ENCODE measurements at regions not wholly inside any gene's neighbourhood (a gene's known extent, or its start where the extent isn't known, plus 50 kb on each side); places are given as distances from the start of the nearest gene placed in this dataset.

DNA sequence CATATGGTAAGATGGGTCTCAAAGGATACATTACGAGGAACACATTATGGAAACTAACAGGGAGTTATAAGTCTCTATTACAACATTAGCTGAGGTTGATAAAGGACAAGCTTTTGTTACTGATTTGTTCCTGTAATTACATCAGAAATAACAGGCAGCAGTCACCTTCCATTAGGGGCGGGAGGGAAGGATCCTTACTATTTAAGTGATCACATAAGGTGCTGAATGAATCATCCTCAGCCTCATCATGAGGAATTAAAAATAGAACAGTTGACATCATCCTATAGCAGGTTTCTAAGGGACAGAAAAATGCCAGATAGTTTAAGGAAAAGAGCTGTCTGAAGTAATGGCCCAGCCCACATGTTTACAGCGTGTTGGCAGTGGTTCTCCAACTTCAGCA lies 86.9 kb upstream of the MGAT5 start (continued):
- TF ChIP-seq, protein P1, sequence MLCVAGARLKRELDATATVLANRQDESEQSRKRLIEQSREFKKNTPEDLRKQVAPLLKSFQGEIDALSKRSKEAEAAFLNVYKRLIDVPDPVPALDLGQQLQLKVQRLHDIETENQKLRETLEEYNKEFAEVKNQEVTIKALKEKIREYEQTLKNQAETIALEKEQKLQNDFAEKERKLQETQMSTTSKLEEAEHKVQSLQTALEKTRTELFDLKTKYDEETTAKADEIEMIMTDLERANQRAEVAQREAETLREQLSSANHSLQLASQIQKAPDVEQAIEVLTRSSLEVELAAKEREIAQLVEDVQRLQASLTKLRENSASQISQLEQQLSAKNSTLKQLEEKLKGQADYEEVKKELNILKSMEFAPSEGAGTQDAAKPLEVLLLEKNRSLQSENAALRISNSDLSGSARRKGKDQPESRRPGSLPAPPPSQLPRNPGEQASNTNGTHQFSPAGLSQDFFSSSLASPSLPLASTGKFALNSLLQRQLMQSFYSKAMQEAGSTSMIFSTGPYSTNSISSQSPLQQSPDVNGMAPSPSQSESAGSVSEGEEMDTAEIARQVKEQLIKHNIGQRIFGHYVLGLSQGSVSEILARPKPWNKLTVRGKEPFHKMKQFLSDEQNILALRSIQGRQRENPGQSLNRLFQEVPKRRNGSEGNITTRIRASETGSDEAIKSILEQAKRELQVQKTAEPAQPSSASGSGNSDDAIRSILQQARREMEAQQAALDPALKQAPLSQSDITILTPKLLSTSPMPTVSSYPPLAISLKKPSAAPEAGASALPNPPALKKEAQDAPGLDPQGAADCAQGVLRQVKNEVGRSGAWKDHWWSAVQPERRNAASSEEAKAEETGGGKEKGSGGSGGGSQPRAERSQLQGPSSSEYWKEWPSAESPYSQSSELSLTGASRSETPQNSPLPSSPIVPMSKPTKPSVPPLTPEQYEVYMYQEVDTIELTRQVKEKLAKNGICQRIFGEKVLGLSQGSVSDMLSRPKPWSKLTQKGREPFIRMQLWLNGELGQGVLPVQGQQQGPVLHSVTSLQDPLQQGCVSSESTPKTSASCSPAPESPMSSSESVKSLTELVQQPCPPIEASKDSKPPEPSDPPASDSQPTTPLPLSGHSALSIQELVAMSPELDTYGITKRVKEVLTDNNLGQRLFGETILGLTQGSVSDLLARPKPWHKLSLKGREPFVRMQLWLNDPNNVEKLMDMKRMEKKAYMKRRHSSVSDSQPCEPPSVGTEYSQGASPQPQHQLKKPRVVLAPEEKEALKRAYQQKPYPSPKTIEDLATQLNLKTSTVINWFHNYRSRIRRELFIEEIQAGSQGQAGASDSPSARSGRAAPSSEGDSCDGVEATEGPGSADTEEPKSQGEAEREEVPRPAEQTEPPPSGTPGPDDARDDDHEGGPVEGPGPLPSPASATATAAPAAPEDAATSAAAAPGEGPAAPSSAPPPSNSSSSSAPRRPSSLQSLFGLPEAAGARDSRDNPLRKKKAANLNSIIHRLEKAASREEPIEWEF (IDR thresholded peaks at IDR 0.05; ENCODE audit: insufficient replicate concordance, low read depth, low read length) = no peak
- no peak for TF ChIP-seq STAT3 (IDR thresholded peaks at IDR 0.05; ENCODE audit: low read depth, low read length)
- peak; percentile 73 for TF ChIP-seq ATF2 (IDR thresholded peaks at IDR 0.05; ENCODE audit: low read length)
- no peak for TF ChIP-seq MYC (IDR thresholded peaks at IDR 0.05; ENCODE audit: insufficient read depth, insufficient read length, insufficient replicate concordance, low read length, severe bottlenecking)
- TF ChIP-seq ZNF592 (IDR thresholded peaks at IDR 0.05) = no peak
- TF ChIP-seq CREB1 (IDR thresholded peaks at IDR 0.05; ENCODE audit: low read depth) = peak; percentile 55; the same call in 1 of the 2 replicates

All from GM12878 (cell line).